ENCODE measurements at regions not wholly inside any gene's neighbourhood (a gene's known extent, or its start where the extent isn't known, plus 50 kb on each side); places are given as distances from the start of the nearest gene placed in this dataset.

DNA sequence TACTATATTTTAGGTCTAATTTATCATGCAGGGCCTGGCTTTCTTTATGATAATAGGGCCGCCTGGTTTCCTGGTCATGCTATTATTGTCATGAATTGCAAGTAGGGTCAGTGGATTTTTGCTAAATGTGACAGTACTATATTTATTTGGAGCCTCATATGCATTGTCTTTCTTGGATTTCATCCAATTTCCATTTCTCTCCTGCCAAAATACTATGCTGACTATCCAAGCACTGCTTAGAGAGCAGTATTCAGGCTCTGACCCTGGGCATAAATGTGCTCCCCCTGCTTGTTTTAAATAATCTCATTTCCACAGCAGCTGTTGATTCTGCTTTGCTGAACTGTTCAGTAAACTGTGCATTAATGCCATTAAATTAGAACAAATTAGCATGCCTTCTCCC lies 269.3 kb downstream of the GPM6A start:
- DNase-seq = no peak

DNA sequence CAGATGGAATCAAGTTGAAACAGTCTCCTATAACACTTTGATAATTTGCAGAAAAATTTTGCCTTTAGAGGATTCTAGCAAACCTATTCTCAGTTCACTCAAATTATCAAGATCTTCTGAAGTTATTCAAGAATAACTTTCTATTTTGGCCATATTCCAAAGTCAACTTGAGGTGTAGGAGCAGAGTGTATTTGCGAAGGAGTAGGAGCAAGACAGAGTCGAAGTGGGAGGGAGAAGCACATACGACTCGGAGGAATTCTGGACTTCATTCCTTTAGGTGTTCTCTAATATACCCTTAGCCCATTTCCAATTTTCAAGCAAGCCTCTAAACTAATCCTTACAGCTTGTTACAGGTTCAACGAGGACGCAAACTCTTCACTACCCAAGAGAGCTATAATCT lies 252.9 kb downstream of the GPM6A start:
- DNase-seq = no peak

DNA sequence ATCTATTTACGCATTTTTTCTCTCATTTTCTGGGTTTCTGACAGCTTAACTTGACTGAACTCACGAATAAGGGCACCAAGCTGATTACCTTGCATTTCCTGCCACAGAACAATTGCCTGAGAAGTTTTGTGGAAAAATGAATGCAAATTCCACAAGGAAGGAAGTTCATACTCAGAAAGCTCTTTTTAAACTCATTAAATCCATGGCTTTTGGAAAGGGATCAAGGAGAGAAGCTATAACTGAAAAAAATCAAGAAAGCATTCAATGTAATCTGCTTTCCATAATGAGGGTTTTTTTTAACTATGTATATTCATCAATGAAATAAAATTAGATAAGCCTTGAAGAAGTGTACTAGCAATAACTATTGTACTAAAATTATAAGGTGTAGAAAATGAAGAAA lies 252.5 kb downstream of the GPM6A start:
- no peak for DNase-seq

DNA sequence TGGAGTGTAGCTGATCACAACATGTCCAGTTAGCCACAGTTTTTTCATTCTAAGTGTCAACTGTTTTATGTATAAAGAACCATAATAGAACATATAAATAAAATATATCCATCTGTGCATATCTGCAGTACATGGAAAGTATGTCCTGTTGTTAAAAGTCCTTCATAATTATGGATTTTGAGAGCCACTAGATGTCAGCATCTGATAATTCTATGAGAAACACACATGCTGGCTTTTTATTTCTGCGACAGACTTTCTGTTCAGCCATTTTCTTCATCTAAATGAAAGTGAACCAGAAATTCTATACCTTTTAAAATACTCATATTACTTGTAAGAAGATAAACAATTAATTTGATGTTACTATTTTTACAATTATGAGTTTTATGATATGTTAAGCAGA lies 251.5 kb downstream of the GPM6A start:
- DNase-seq = no peak

DNA sequence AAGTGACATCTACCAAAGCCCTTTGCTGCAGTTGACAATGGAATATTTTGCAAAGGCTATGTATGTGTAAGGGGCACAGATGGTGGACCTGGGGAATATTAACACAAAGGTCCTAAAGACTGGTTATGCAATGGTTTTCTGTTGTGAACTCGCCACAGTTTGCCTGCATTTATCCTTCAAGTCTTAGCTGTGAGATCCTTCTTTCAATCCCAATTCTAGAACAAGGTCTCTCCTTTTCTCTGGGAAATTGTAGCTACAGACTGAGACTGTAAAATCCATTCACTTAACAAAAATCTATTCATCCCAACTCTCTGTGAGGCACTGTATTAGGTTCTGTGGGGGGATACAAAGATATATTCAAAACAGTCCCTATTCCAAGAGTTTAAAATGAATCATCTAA lies 250.4 kb downstream of the GPM6A start:
- DNase-seq = no peak

DNA sequence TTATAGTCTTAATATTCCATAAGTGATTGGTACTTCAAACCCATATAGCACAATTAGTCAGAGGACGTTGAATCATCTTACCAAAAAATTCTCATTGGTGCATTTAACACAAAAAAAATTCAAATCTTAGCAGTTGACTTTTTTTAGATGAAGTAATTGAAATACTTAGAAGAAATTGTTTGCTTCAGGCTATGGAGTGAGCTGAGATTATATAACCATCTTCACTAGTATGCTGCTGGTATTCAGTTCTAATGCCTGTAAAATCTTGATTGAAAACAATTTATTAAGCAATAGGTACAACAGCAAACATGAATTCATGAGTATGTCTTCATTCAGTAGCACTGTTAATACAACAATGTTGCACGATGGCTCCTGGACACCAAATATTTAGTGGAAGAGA lies 250.0 kb downstream of the GPM6A start:
- DNase-seq = no peak

DNA sequence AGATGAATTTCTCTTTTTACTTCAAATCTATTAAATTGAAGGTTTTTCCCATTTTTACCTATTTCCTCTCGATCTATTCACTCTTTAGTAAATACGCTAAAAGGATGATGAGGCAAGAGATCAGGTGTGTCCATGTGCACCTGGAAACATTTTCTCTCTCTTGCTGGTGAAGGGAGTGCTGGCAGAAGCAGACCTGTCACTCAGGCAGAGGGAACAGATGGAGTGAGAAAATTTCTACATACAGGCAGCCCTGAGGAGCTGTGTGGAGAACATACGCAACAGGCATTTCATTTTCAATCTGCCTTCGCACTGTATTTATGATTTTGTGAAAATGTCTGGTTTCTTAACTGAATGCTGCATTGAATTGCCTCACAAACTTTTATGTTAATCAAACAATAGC lies 249.5 kb downstream of the GPM6A start:
- no peak for DNase-seq
